Endothelial cell of umbilical vein (primary cell): ENCODE measurements at regions not wholly inside any gene's neighbourhood (a gene's known extent, or its start where the extent isn't known, plus 50 kb on each side); places are given as distances from the start of the nearest gene placed in this dataset.

Experiments used
- BruUV-seq: library from RNA; stranded (reverse); fragments of 400-500 nt; replicated peaks from 2 replicates; lab custom pipeline; 2021; lab: Mats Ljungman, UMichigan
- CTCF ChIA-PET: fragments of 300-600, 350-600 bp; sonication (Branson Sonifier 250); formaldehyde crosslinking; loops from one replicate; lab custom pipeline; 2021; ENCODE audit warnings: antibody characterized with exemption, inconsistent platforms; lab: Charles Lee
- POLR2A ChIA-PET: fragments of 300-600, 350-600 bp; sonication (Branson Sonifier 250); formaldehyde crosslinking; loops from one replicate; lab custom pipeline; 2021; ENCODE audit warnings: antibody characterized with exemption, inconsistent platforms; lab: Charles Lee
- DNase-seq: peaks from one replicate; pipeline ENCODE4 v3.0.0-alpha.2; 2011; ENCODE audit warnings: low read depth, low spot score
- FAIRE-seq: peaks from 2 replicates; lab custom pipeline; 2011; peaks lifted over from hg19 to GRCh38; lab: Jason Lieb, UNC
- H2AFZ ChIP-seq: 2 replicates; pipeline ENCODE4 v1.6.0; 2012; ENCODE audit warnings: low read depth, low read length, control low read depth, inconsistent platforms
- H3K27ac ChIP-seq: 2 replicates; pipeline ENCODE4 v1.5.1; 2011; ENCODE audit warnings: low read depth, mild to moderate bottlenecking, control low read depth, low read length, moderate library complexity; ENCODE audit not compliant: insufficient read depth
- H3K27me3 ChIP-seq, 2 experiments: 2 replicates each; pipeline versions ENCODE4 v1.6.0 to v1.6.1; 2011; ENCODE audit warnings: low read length in 2 of 2, mixed read lengths in 1 of 2; ENCODE audit not compliant: control insufficient read depth in 2 of 2, insufficient read depth in 2 of 2
- H3K36me3 ChIP-seq, 2 experiments: 2 replicates in 1 of 2; 3 replicates in 1 of 2; pipeline ENCODE4 v1.5.1; 2011; ENCODE audit warnings: low read length in 2 of 2, mild to moderate bottlenecking in 1 of 2, moderate library complexity in 1 of 2; ENCODE audit not compliant: control insufficient read depth in 2 of 2, insufficient read depth in 2 of 2; ENCODE audit errors: extremely low read depth in 1 of 2
- H3K4me1 ChIP-seq: 3 replicates; pipeline ENCODE4 v1.5.1; 2011; ENCODE audit warnings: mild to moderate bottlenecking, low read length; ENCODE audit not compliant: control insufficient read depth, insufficient read depth; ENCODE audit errors: extremely low read depth
- H3K4me2 ChIP-seq: 2 replicates; pipeline ENCODE4 v1.6.1; 2011; ENCODE audit warnings: low read length, control low read depth, mixed read lengths; ENCODE audit not compliant: insufficient read depth
- H3K4me3 ChIP-seq, 3 experiments: fragments of 200-600 bp in 1 of 3; sonication (generic), shearing (Covaris generic) in 1 of 3; replicated peaks in 1 of 3; 2 replicates each; pipeline ENCODE4 v1.5.1; 2011 to 2016; ENCODE audit warnings: control low read depth in 3 of 3, low read length in 3 of 3, mild to moderate bottlenecking in 2 of 3, inconsistent platforms in 1 of 3, low read depth in 1 of 3, moderate library complexity in 1 of 3; ENCODE audit not compliant: insufficient read depth in 1 of 3
- H3K79me2 ChIP-seq: 2 replicates; pipeline ENCODE4 v1.6.0; 2012; ENCODE audit warnings: low read length, inconsistent platforms; ENCODE audit not compliant: control insufficient read depth, insufficient read depth
- H3K9ac ChIP-seq: replicated peaks from 2 replicates; pipeline ENCODE3; 2011; ENCODE audit warnings: low read length, control low read depth; ENCODE audit not compliant: insufficient read depth; ENCODE audit errors: extremely low read depth
- H3K9me1 ChIP-seq: replicated peaks from 3 replicates; pipeline ENCODE4 v1.6.0; 2011; ENCODE audit warnings: mild to moderate bottlenecking, low read length; ENCODE audit not compliant: control insufficient read depth, insufficient read depth; ENCODE audit errors: extremely low read depth
- H3K9me3 ChIP-seq: replicated peaks from 2 replicates; pipeline ENCODE4 v1.5.1; 2012; ENCODE audit warnings: low read length, inconsistent platforms; ENCODE audit not compliant: control insufficient read depth, insufficient read depth
- H4K20me1 ChIP-seq: replicated peaks from 2 replicates; pipeline ENCODE3; 2011; ENCODE audit warnings: mild to moderate bottlenecking, low read length; ENCODE audit not compliant: control insufficient read depth, insufficient read depth; ENCODE audit errors: extremely low read depth
- CTCF ChIP-seq, 2 donors: IDR thresholded peaks; 1 replicate in 1 of 2; 2 replicates in 1 of 2; pipeline ENCODE4 v1.5.1; 2011; ENCODE audit warnings: low read length in 2 of 2, mild to moderate bottlenecking in 2 of 2, moderate library complexity in 2 of 2, control low read depth in 1 of 2, inconsistent platforms in 1 of 2, low read depth in 1 of 2; ENCODE audit not compliant: insufficient read depth in 1 of 2; ENCODE audit errors: extremely low read depth in 1 of 2
- EZH2 ChIP-seq: IDR thresholded peaks from 2 replicates; pipeline ENCODE4 v1.6.1; 2012; ENCODE audit warnings: borderline replicate concordance, low read depth, mild to moderate bottlenecking, moderate library complexity, low read length, inconsistent platforms; ENCODE audit not compliant: severe bottlenecking
- FOS ChIP-seq: IDR thresholded peaks from 2 replicates; pipeline ENCODE4 v1.6.1; 2011; ENCODE audit warnings: mild to moderate bottlenecking, low read length, moderate library complexity, borderline replicate concordance; ENCODE audit not compliant: insufficient read depth
- GATA2 ChIP-seq: IDR thresholded peaks from 2 replicates; pipeline ENCODE4 v1.7.0; 2011; ENCODE audit warnings: low read depth, mild to moderate bottlenecking, moderate library complexity, mixed read lengths, low read length; ENCODE audit not compliant: insufficient read length, insufficient read depth
- JUN ChIP-seq: IDR thresholded peaks from 2 replicates; pipeline ENCODE4 v1.6.1; 2011; ENCODE audit warnings: borderline replicate concordance, low read depth; ENCODE audit not compliant: insufficient read length, insufficient read depth
- MYC ChIP-seq: IDR thresholded peaks from one replicate; pipeline ENCODE4 v1.6.1; 2011; ENCODE audit warnings: mild to moderate bottlenecking, low read depth, low read length
- POLR2A ChIP-seq: IDR thresholded peaks from 2 replicates; pipeline ENCODE4 v1.6.1; 2012; ENCODE audit warnings: low read depth, mild to moderate bottlenecking, control low read depth, low read length
- POLR2AphosphoS5 ChIP-seq: IDR thresholded peaks from 2 replicates; pipeline ENCODE4 v1.6.1; 2012; ENCODE audit warnings: low read depth, mild to moderate bottlenecking, control low read depth, low read length, moderate library complexity; ENCODE audit not compliant: insufficient read depth
- dilution Hi-C: fragments of 300-500 bp; cut with MboI; formaldehyde crosslinking; loops from one replicate; pipeline ENCODE4 v1.15.0; 2019; ENCODE audit warnings: low sequenced_read_pairs; ENCODE audit not compliant: extremely low pct_ligation_motif_present
- intact Hi-C: fragments of 100-400 bp; cut with micrococcal nuclease; formaldehyde crosslinking; loops from one replicate; pipeline ENCODE4 v1.10.0; 2022
- TF ChIP-seq, protein P1 (sequence below): IDR thresholded peaks from 2 replicates; pipeline ENCODE4 v1.6.1; 2011; ENCODE audit not compliant: insufficient read depth, insufficient read length

GRCh38 chr10:56231436-56231835, 129.6 kb downstream of the ZWINT start:
- ChIA-PET POLR2A (no interaction called here), CTCF (no interaction called here)
- no peak overlapping the region for H2AFZ ChIP-seq
- H3K36me3 ChIP-seq: no peaks in the 10 kb centered on the region
- no peaks in the 10 kb centered on the region for H3K9me3 ChIP-seq
- no peak overlapping the region for H3K27ac ChIP-seq
- no peak overlapping the region for H3K9ac ChIP-seq
- no peak overlapping the region for H3K4me2 ChIP-seq
- TF ChIP-seq JUN: no peak
- TF ChIP-seq GATA2: no peak
- TF ChIP-seq POLR2A: no peak
- TF ChIP-seq POLR2AphosphoS5: no peak
- TF ChIP-seq FOS: no peak
- dilution Hi-C loops: no loop called here
- H3K79me2 ChIP-seq: no peaks in the 10 kb centered on the region
- no peaks in the 10 kb centered on the region for H4K20me1 ChIP-seq
- no peaks in the 10 kb centered on the region for H3K27me3 ChIP-seq
- DNase-seq (no peak), FAIRE-seq (no peak)
- no peaks in the 10 kb centered on the region for H3K9me1 ChIP-seq
- intact Hi-C loops: no loop called here
- BruUV-seq: no TSS peak
- no peak overlapping the region for H3K4me3 ChIP-seq
- no peaks in the 10 kb centered on the region for H3K4me1 ChIP-seq

- no peak overlapping the region for H3K9ac ChIP-seq
- H2AFZ ChIP-seq: no peak overlapping the region
- H3K27ac ChIP-seq: no peak overlapping the region
- H3K79me2 ChIP-seq: no peaks in the 10 kb centered on the region
- H3K4me2 ChIP-seq: no peak overlapping the region
- no peaks in the 10 kb centered on the region for H3K4me1 ChIP-seq
- H4K20me1 ChIP-seq: no peaks in the 10 kb centered on the region
- ChIA-PET POLR2A (no interaction called here), CTCF (no interaction called here)
- DNase-seq: no peak
- H3K36me3 ChIP-seq: no peaks in the 10 kb centered on the region
- H3K9me3 ChIP-seq: no peaks in the 10 kb centered on the region
- H3K27me3 ChIP-seq: no peaks in the 10 kb centered on the region
- intact Hi-C loops (no loop called here), dilution Hi-C loops (no loop called here)
- FAIRE-seq: no peak
- H3K4me3 ChIP-seq: no peak overlapping the region
- BruUV-seq: no TSS peak
- no peaks in the 10 kb centered on the region for H3K9me1 ChIP-seq
- TF ChIP-seq MYC (no peak), CTCF (IDR thresholded peaks at IDR 0.05; ENCODE audit: extremely low read depth in 1 of 2, insufficient read depth in 1 of 2, low read depth in 1 of 2, low read length in 2 of 2) (no peak), EZH2 (no peak), GATA2 (no peak), POLR2A (no peak), FOS (no peak), POLR2AphosphoS5 (no peak), JUN (no peak)
- TF ChIP-seq, protein P1, sequence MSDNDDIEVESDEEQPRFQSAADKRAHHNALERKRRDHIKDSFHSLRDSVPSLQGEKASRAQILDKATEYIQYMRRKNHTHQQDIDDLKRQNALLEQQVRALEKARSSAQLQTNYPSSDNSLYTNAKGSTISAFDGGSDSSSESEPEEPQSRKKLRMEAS: no peak
Observed at GRCh38 chr10:56222237-56222636, 138.8 kb downstream of the ZWINT start.
